Stomach (tissue), 8 donors: ENCODE measurements at regions not wholly inside any gene's neighbourhood (a gene's known extent, or its start where the extent isn't known, plus 50 kb on each side); places are given as distances from the start of the nearest gene placed in this dataset.

Source experiments
- DNase-seq, 2 donors: peaks; one replicate each; pipeline versions ENCODE4 v3.0.0 to v3.0.0-alpha.2; 2013 to 2019
- H3K27ac ChIP-seq, 5 donors: fragments of 200-600 bp in 4 of 5; sonication (generic) in 4 of 5; one replicate each; pipeline ENCODE4 v1.5.1; 2013 to 2019; ENCODE audit warnings: mild to moderate bottlenecking in 1 of 5, moderate library complexity in 1 of 5
- H3K27me3 ChIP-seq, 3 donors: fragments of 200-600 bp; sonication (generic); one replicate each; pipeline ENCODE4 v1.5.1; 2017 to 2019; ENCODE audit warnings: mixed run types in 1 of 3
- H3K36me3 ChIP-seq, 4 donors: fragments of 200-600 bp; sonication (generic); 1 replicate in 3 of 4; 2 replicates in 1 of 4; pipeline ENCODE4 v1.5.1; 2016 to 2019
- H3K4me1 ChIP-seq, 4 donors: fragments of 200-600 bp; sonication (generic); one replicate each; pipeline ENCODE4 v1.5.1; 2016 to 2019
- H3K4me3 ChIP-seq, 4 donors: fragments of 200-600 bp; sonication (generic) in 3 of 4; one replicate each; pipeline ENCODE4 v1.5.1; 2016 to 2019; ENCODE audit warnings: mild to moderate bottlenecking in 1 of 4
- H3K9me3 ChIP-seq, 4 donors: fragments of 200-600 bp; sonication (generic); one replicate each; pipeline ENCODE4 v1.5.1; 2016 to 2019
- CTCF ChIP-seq, 7 experiments: fragments of 450-650 bp in 4 of 7; fragments of 200-600 bp in 3 of 7; sonication (generic) in 3 of 7; IDR thresholded peaks; one replicate each; pipeline ENCODE4 v1.5.1; 2016 to 2019; ENCODE audit warnings: antibody characterized with exemption in 7 of 7, control low read depth in 2 of 7, mild to moderate bottlenecking in 1 of 7
- EP300 ChIP-seq: sonication (generic); formaldehyde crosslinking; IDR thresholded peaks from one replicate; pipeline ENCODE4 v1.6.1; 2017; ENCODE audit warnings: antibody characterized with exemption
- POLR2A ChIP-seq, 4 donors: fragments of 450-650 bp; IDR thresholded peaks; one replicate each; pipeline ENCODE4 v1.6.1; 2016; ENCODE audit warnings: antibody characterized with exemption in 4 of 4, control low read depth in 2 of 4, mild to moderate bottlenecking in 1 of 4, moderate library complexity in 1 of 4
- POLR2AphosphoS5 ChIP-seq, 3 donors: sonication (generic); formaldehyde crosslinking; IDR thresholded peaks; one replicate each; pipeline ENCODE4 v1.6.1; 2016; ENCODE audit warnings: antibody characterized with exemption in 3 of 3
- WGBS, 5 donors: extraction: QIAGEN DNeasy Blood & Tissue Kit in 3 of 5; methylation state at CpG; one replicate each; pipeline versions ENCODE4 v1.1.5 to v1.1.7; 2013 to 2018; 5-methylcytosine and 5-hydroxymethylcytosine counted together
- intact Hi-C: fragments of 100-400 bp; cut with DNase I; formaldehyde crosslinking; loops from one replicate; pipeline ENCODE4 v1.15.1; 2023; ENCODE audit warnings: low total_unique reads
- donor health status: healthy with polysubstance abuse.
- donor health status: Bipolar disorder and iron deficiency.
- donor health status: healthy.

- Histone ChIP-seq H3K27me3 (no peaks in the 10 kb centered on the region), H3K36me3 (no peaks in the 10 kb centered on the region), H3K4me3 (no peak overlapping the region), H3K9me3 (peaks cover 0 to 4% (median 0%) of the 10 kb centered on the region in 4 donors), H3K4me1 (no peaks in the 10 kb centered on the region), H3K27ac (no peak overlapping the region)
- peak in 1 of 2 donors; percentile 65 for DNase-seq
- TF ChIP-seq EP300 = no peak
- TF ChIP-seq POLR2AphosphoS5 (IDR thresholded peaks at IDR 0.05) = no peak
- intact Hi-C loops = no loop called here
- WGBS, 5 donors = 56 to 74% (median 72%) methylated on average over 6 of the region's 6 CpGs
Measured at GRCh38 chrX:39318506-39319343, 517.5 kb downstream of the MID1IP1 start.

- WGBS, 5 donors = 50 to 100% (median 88%) methylated on average over 1 of the region's 1 CpG
- H3K4me1 ChIP-seq = no peaks in the 10 kb centered on the region
- intact Hi-C loops = no loop called here
- peaks cover 0 to 4% (median 0%) of the 10 kb centered on the region in 4 donors for H3K9me3 ChIP-seq
- no peak overlapping the region for H3K4me3 ChIP-seq
- H3K27ac ChIP-seq = no peak overlapping the region
- H3K27me3 ChIP-seq = no peaks in the 10 kb centered on the region
- DNase-seq = no peak
- no peak for TF ChIP-seq POLR2AphosphoS5 (IDR thresholded peaks at IDR 0.05)
- no peaks in the 10 kb centered on the region for H3K36me3 ChIP-seq
Measured at GRCh38 chrX:39320165-39320564, 518.9 kb downstream of the MID1IP1 start.

- DNase-seq = no peak
- 67 to 83% (median 72%) methylated on average over 5 of the region's 5 CpGs for WGBS, 5 donors
- H3K4me1 ChIP-seq = no peaks in the 10 kb centered on the region
Measured at GRCh38 chrX:39322496-39322895, 521.2 kb downstream of the MID1IP1 start.

GRCh38 chrX:39324233-39324930 is 523.1 kb downstream of the MID1IP1 start:
- whole genome bisulfite sequencing, 5 donors = 65 to 85% (median 78%) methylated on average over 2 of the region's 2 CpGs
- no peak overlapping the region for H3K4me3 ChIP-seq
- H3K4me1 ChIP-seq = no peaks in the 10 kb centered on the region
- no peaks in the 10 kb centered on the region for H3K9me3 ChIP-seq
- intact Hi-C loops = no loop called here
- TF ChIP-seq CTCF (IDR thresholded peaks at IDR 0.05) (no peak), EP300 (no peak), POLR2A (IDR thresholded peaks at IDR 0.05) (no peak), POLR2AphosphoS5 (IDR thresholded peaks at IDR 0.05) (no peak)
- H3K27ac ChIP-seq = no peak overlapping the region
- no peaks in the 10 kb centered on the region for H3K36me3 ChIP-seq
- no peaks in the 10 kb centered on the region for H3K27me3 ChIP-seq
- no peak for DNase-seq

More at GRCh38 chrX:39322496-39322895, 521.2 kb downstream of the MID1IP1 start:
- TF ChIP-seq CTCF (IDR thresholded peaks at IDR 0.05) = no peak
- TF ChIP-seq POLR2AphosphoS5 (IDR thresholded peaks at IDR 0.05) = no peak
- no peak for TF ChIP-seq POLR2A (IDR thresholded peaks at IDR 0.05)
- no peak for TF ChIP-seq EP300
- intact Hi-C loops = no loop called here
- H3K27me3 ChIP-seq = no peaks in the 10 kb centered on the region
- no peaks in the 10 kb centered on the region for H3K9me3 ChIP-seq
- H3K4me3 ChIP-seq = no peak overlapping the region
- H3K36me3 ChIP-seq = no peaks in the 10 kb centered on the region
- no peak overlapping the region for H3K27ac ChIP-seq

GRCh38 chrX:39327255-39327654 is 526.0 kb downstream of the MID1IP1 start:
- intact Hi-C loops = no loop called here
- H3K27ac ChIP-seq = no peak overlapping the region
- no peak for DNase-seq
- no peak overlapping the region for H3K4me3 ChIP-seq
- H3K36me3 ChIP-seq = no peaks in the 10 kb centered on the region
- TF ChIP-seq POLR2A (IDR thresholded peaks at IDR 0.05) = no peak
- TF ChIP-seq POLR2AphosphoS5 (IDR thresholded peaks at IDR 0.05) = no peak
- TF ChIP-seq CTCF (IDR thresholded peaks at IDR 0.05) = no peak
- no peak for TF ChIP-seq EP300
- 69 to 91% (median 74%) methylated on average over 7 of the region's 7 CpGs for WGBS, 5 donors
- peaks cover 0 to 5% (median 0%) of the 10 kb centered on the region in 3 donors for H3K27me3 ChIP-seq
- no peaks in the 10 kb centered on the region for H3K4me1 ChIP-seq
- no peaks in the 10 kb centered on the region for H3K9me3 ChIP-seq
